ENCODE measurements at regions not wholly inside any gene's neighbourhood (a gene's known extent, or its start where the extent isn't known, plus 50 kb on each side); places are given as distances from the start of the nearest gene placed in this dataset.

DNA sequence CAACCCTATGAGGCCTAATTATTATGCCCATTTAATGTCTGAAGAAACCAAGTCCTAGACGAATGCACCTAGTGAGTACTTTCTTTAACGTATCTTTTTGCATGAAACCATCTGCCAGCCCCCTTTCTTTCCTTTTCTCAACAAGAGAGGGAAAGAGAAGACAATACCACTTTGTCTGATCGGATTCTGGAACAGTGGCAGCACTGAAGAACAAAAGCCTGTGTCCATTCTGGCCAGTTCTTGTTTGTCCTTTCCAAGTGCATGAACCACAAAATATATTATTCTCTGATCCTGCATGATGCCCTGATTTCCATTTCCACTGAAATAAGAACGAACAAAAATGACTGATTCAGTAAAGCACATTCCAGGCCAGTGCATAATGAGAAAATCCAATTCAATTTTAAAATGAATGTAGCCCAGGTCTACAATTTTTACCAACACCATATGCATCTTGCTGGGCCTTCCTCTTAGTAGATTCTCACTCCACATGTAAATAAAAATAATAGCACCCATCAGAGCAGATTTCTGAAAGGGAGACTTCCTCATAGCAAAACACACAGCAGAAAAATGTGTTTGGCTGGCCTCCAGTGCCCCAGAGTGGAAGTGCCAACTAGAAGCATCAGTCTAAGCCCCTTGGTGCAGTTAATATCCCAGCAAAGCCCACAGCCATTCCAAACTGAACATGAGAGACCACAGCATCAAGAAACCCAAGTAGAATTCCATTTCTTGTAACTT is 422.6 kb upstream of the ID2 start:
- DNase-seq: no peak
- no peaks in the 10 kb centered on the region for H3K36me3 ChIP-seq
- H3K4me3 ChIP-seq: no peak overlapping the region
- H3K27me3 ChIP-seq: no peaks in the 10 kb centered on the region
- TF ChIP-seq, protein P1, sequence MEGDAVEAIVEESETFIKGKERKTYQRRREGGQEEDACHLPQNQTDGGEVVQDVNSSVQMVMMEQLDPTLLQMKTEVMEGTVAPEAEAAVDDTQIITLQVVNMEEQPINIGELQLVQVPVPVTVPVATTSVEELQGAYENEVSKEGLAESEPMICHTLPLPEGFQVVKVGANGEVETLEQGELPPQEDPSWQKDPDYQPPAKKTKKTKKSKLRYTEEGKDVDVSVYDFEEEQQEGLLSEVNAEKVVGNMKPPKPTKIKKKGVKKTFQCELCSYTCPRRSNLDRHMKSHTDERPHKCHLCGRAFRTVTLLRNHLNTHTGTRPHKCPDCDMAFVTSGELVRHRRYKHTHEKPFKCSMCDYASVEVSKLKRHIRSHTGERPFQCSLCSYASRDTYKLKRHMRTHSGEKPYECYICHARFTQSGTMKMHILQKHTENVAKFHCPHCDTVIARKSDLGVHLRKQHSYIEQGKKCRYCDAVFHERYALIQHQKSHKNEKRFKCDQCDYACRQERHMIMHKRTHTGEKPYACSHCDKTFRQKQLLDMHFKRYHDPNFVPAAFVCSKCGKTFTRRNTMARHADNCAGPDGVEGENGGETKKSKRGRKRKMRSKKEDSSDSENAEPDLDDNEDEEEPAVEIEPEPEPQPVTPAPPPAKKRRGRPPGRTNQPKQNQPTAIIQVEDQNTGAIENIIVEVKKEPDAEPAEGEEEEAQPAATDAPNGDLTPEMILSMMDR (IDR thresholded peaks at IDR 0.05): no peak
- no peak for TF ChIP-seq POLR2A (IDR thresholded peaks at IDR 0.05)
- H3K27ac ChIP-seq: no peak overlapping the region
- intact Hi-C loops (cut with DNase I): no loop called here
- 86 to 89% methylated on average over 4 of the region's 4 CpGs for WGBS, 2 donors
- no peaks in the 10 kb centered on the region for H3K4me1 ChIP-seq
- no peaks in the 10 kb centered on the region for H3K9me3 ChIP-seq

DNA sequence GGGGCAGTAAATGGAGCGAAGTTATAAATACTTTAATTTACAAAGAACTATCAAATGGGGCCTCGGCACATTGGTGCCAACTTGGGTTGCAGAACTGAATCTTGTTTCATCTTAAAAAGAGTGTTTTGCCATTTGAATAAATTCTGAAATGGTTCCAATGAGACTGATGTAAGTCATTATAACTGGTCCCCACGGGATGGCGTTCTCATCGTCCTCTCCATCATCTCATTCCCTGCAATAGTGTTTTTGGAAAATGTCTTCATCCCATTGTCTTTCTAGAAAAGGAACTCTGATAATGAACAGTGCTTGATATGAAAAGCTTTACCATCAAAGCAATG is 422.0 kb upstream of the ID2 start:
- H3K27ac ChIP-seq: no peak overlapping the region
- H3K4me3 ChIP-seq: no peak overlapping the region
- intact Hi-C loops (cut with DNase I): no loop called here
- no peak for DNase-seq
- no peaks in the 10 kb centered on the region for H3K9me3 ChIP-seq
- TF ChIP-seq POLR2A (IDR thresholded peaks at IDR 0.05): no peak
- TF ChIP-seq, protein P1 (IDR thresholded peaks at IDR 0.05): no peak
- WGBS, 2 donors: 85 to 96% methylated on average over 5 of the region's 5 CpGs
- H3K4me1 ChIP-seq: no peaks in the 10 kb centered on the region
- no peaks in the 10 kb centered on the region for H3K36me3 ChIP-seq
- H3K27me3 ChIP-seq: no peaks in the 10 kb centered on the region

DNA sequence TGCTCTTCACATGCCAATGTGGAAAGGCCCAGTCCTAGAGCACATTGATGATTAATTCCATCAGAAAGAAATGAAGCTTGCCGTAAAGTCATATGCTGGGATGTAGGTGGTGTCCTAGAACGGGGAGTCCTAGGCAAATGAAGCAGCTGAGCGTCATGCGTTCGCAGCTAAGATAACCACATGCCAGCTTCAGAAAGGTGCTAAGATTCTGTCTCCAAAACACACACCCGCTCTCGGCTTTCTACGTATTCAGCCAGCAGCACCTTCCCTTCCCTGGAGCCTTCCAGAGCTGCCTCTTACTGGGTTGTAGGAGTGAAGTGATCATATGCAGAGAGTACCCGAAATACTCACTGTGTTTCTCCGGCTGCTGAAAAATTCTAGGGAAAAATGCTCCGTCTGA is 421.6 kb upstream of the ID2 start:
- Histone ChIP-seq H3K27ac (no peak overlapping the region), H3K9me3 (no peaks in the 10 kb centered on the region), H3K4me3 (no peak overlapping the region), H3K36me3 (no peaks in the 10 kb centered on the region), H3K27me3 (no peaks in the 10 kb centered on the region), H3K4me1 (no peaks in the 10 kb centered on the region)
- intact Hi-C loops (cut with DNase I): no loop called here
- no peak for TF ChIP-seq POLR2A (IDR thresholded peaks at IDR 0.05)
- TF ChIP-seq, protein P1 (IDR thresholded peaks at IDR 0.05): no peak
- no peak for DNase-seq
- 81 to 82% methylated on average over 10 to 11 of the region's 11 CpGs for WGBS, 2 donors

DNA sequence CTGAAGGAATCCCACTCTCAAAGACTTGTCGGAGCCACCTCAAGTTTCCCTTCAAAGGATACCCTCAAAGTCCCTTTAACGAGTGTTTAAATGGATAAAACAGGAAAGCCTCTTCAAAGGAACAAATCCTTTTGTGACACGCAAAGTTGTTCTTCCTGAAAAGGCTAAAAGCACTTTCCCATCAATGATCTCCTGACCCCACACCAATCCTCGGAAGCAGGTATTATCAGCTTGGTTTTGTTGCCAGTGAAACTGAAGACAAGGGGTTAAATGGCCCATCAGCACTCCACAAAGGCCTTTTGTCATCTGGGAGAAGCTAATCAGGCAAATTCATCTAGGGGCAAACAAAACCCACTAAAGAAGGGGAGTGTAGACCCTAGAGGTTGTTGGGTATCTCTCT is 418.0 kb upstream of the ID2 start:
- no peaks in the 10 kb centered on the region for H3K36me3 ChIP-seq
- no peak overlapping the region for H3K27ac ChIP-seq
- H3K9me3 ChIP-seq: no peaks in the 10 kb centered on the region
- intact Hi-C loops (cut with DNase I): no loop called here
- WGBS, 2 donors: 69 to 71% methylated on average over 4 of the region's 4 CpGs
- H3K4me1 ChIP-seq: no peaks in the 10 kb centered on the region
- TF ChIP-seq, protein P1 (IDR thresholded peaks at IDR 0.05): no peak
- no peak for TF ChIP-seq POLR2A (IDR thresholded peaks at IDR 0.05)
- H3K27me3 ChIP-seq: no peaks in the 10 kb centered on the region
- H3K4me3 ChIP-seq: no peak overlapping the region
- DNase-seq: no peak

DNA sequence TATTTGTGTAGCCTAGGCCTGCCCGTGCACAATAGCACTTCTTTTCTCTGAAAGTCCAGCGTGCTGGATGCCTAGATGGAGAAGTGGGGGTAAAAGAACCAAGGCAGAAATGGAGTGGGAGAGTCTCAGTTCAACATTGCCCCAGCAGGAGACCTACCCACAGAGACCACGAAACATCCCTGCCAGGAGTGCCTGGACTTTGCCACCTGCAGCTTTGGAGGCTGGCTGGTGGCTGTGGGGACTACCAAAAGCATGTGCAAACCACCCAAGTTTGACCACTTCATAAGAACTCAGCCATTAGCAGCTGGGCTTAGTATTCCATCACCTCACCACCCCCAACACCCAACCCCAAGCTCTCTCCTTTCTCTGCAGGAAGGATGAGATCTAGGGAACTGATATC is 416.9 kb upstream of the ID2 start:
- no peak overlapping the region for H3K27ac ChIP-seq
- 72 to 81% methylated on average over 2 to 3 of the region's 3 CpGs for WGBS, 2 donors
- TF ChIP-seq, protein P1 (IDR thresholded peaks at IDR 0.05): no peak
- H3K4me3 ChIP-seq: no peak overlapping the region
- H3K4me1 ChIP-seq: no peaks in the 10 kb centered on the region
- H3K36me3 ChIP-seq: no peaks in the 10 kb centered on the region
- H3K27me3 ChIP-seq: no peaks in the 10 kb centered on the region
- DNase-seq: no peak
- intact Hi-C loops (cut with DNase I): no loop called here
- no peaks in the 10 kb centered on the region for H3K9me3 ChIP-seq
